HepG2 (cell line): ENCODE measurements at regions not wholly inside any gene's neighbourhood (a gene's known extent, or its start where the extent isn't known, plus 50 kb on each side); places are given as distances from the start of the nearest gene placed in this dataset.

Source experiments
- ATAC-seq: fragments of 200-7000 bp; cut with Tn5 transposase; 3 replicates; pipeline ENCODE4 v1.9.1; 2020; ENCODE audit warnings: mild to moderate bottlenecking, moderate library complexity
- BruUV-seq: library from RNA; stranded (reverse); fragments of 400-500 nt; replicated peaks from 2 replicates; lab custom pipeline; 2021; lab: Mats Ljungman, UMichigan
- CTCF ChIA-PET: fragments of 300-600 bp; formaldehyde crosslinking; extraction: SDS; loops from one replicate; lab custom pipeline; 2021; ENCODE audit warnings: low total read pairs, inconsistent platforms, low intra/inter-chr PET ratio; lab: Yijun Ruan, JAX
- POLR2A ChIA-PET: fragments of 350-600 bp; sonication (Branson Sonifier 250); formaldehyde crosslinking; loops from one replicate; lab custom pipeline; 2020; ENCODE audit warnings: antibody characterized with exemption, inconsistent platforms; lab: Yijun Ruan, JAX
- DNase-seq: peaks from one replicate; pipeline ENCODE4 v3.0.0-alpha.2; 2015; ENCODE audit warnings: low spot score
- FAIRE-seq: peaks from 3 replicates; lab custom pipeline; 2011; peaks lifted over from hg19 to GRCh38; lab: Jason Lieb, UNC
- H2AFZ ChIP-seq: one replicate; pipeline ENCODE4 v1.6.1; 2011; ENCODE audit warnings: low read length, inconsistent platforms
- H3K27ac ChIP-seq: fragments of 300-600 bp; 3 replicates; pipeline ENCODE4 v1.8.0; 2011; ENCODE audit warnings: mixed run types, mild to moderate bottlenecking, mixed read lengths, low read length, inconsistent platforms; ENCODE audit not compliant: insufficient read depth; ENCODE audit errors: extremely low read length
- H3K27me3 ChIP-seq, 2 experiments: fragments of 200-600 bp in 1 of 2; 2 replicates in 1 of 2; 3 replicates in 1 of 2; pipeline versions ENCODE4 v1.6.0 to v1.8.0; 2011; ENCODE audit warnings: low read length in 2 of 2, mild to moderate bottlenecking in 2 of 2, moderate library complexity in 2 of 2, inconsistent platforms in 1 of 2; ENCODE audit not compliant: insufficient read depth in 2 of 2, control insufficient read depth in 1 of 2
- H3K36me3 ChIP-seq, 2 experiments: fragments of 200-600 bp in 1 of 2; replicated peaks in 1 of 2; 2 replicates in 1 of 2; 3 replicates in 1 of 2; pipeline versions ENCODE4 v1.5.1 to v1.8.0; 2011; ENCODE audit warnings: low read length in 2 of 2, inconsistent platforms in 1 of 2; ENCODE audit not compliant: insufficient read depth in 2 of 2, control insufficient read depth in 1 of 2
- H3K4me1 ChIP-seq: 2 replicates; pipeline ENCODE4 v1.5.1; 2012; ENCODE audit warnings: low read length, inconsistent platforms; ENCODE audit not compliant: insufficient read depth
- H3K4me2 ChIP-seq: 2 replicates; pipeline ENCODE4 v1.6.0; 2011; ENCODE audit warnings: low read depth, low read length, inconsistent platforms
- H3K4me3 ChIP-seq, 3 experiments: fragments of 200-600 bp in 1 of 3; sonication (generic), shearing (Covaris generic) in 1 of 3; replicated peaks in 1 of 3; 2 replicates each; pipeline ENCODE4 v1.5.1; 2011 to 2016; ENCODE audit warnings: low read length in 3 of 3, inconsistent platforms in 2 of 3, low read depth in 2 of 3, mild to moderate bottlenecking in 2 of 3, control low read depth in 1 of 3, mixed read lengths in 1 of 3; ENCODE audit not compliant: insufficient read depth in 1 of 3
- H3K79me2 ChIP-seq: one replicate; pipeline ENCODE4 v1.6.1; 2011; ENCODE audit warnings: low read length, inconsistent platforms; ENCODE audit not compliant: insufficient read depth
- H3K9ac ChIP-seq: 2 replicates; pipeline ENCODE4 v1.6.0; 2011; ENCODE audit warnings: mild to moderate bottlenecking, low read depth, low read length, inconsistent platforms; ENCODE audit not compliant: insufficient read depth
- H3K9me3 ChIP-seq: 2 replicates; pipeline ENCODE4 v1.5.1; 2012; ENCODE audit warnings: mild to moderate bottlenecking, low read length
- H4K20me1 ChIP-seq: 2 replicates; pipeline ENCODE4 v1.6.0; 2011; ENCODE audit warnings: inconsistent platforms, mild to moderate bottlenecking, low read length, moderate library complexity; ENCODE audit not compliant: insufficient read depth
- ADNP ChIP-seq: sonication (generic); formaldehyde crosslinking; IDR thresholded peaks from 2 replicates; pipeline ENCODE4 v1.4.0; 2020; ENCODE audit warnings: missing genetic modification reagents
- FOXP1 ChIP-seq, 2 experiments: fragments of 450-650 bp in 1 of 2; IDR thresholded peaks; 2 replicates each; pipeline ENCODE4 v1.6.1; 2017 to 2018; ENCODE audit warnings: antibody characterized with exemption in 1 of 2
- KAT8 ChIP-seq: IDR thresholded peaks from 2 replicates; pipeline ENCODE4 v1.6.1; 2016; ENCODE audit warnings: missing genetic modification reagents, missing compliant biosample characterization
- SP4 ChIP-seq: sonication (generic); formaldehyde crosslinking; IDR thresholded peaks from 2 replicates; pipeline ENCODE4 v1.8.1; 2023; ENCODE audit warnings: mild to moderate bottlenecking, missing genetic modification reagents
- ZBTB34 ChIP-seq: sonication (generic); formaldehyde crosslinking; IDR thresholded peaks from 2 replicates; pipeline ENCODE4 v1.8.0; 2022; ENCODE audit warnings: mild to moderate bottlenecking, missing genetic modification reagents
- ZBTB49 ChIP-seq: sonication (generic); formaldehyde crosslinking; IDR thresholded peaks from 2 replicates; pipeline ENCODE4 v1.4.0; 2020; ENCODE audit warnings: missing genetic modification reagents, borderline replicate concordance
- ZSCAN12 ChIP-seq: sonication (generic); formaldehyde crosslinking; IDR thresholded peaks from 2 replicates; pipeline ENCODE4 v1.9.0; 2021; ENCODE audit warnings: mild to moderate bottlenecking, missing genetic modification reagents
- ZXDC ChIP-seq: sonication (generic); formaldehyde crosslinking; IDR thresholded peaks from 2 replicates; pipeline ENCODE4 v1.5.0; 2020; ENCODE audit warnings: mild to moderate bottlenecking, missing genetic modification reagents
- WGBS: methylation state at CpG from one replicate; pipeline ENCODE4 v1.1.6; 2017; ENCODE audit warnings: low lambda C conversion rate; 5-methylcytosine and 5-hydroxymethylcytosine counted together
- in situ Hi-C: cut with HindIII; loops from 2 replicates; pipeline ENCODE4 v1.10.0; 2017; ENCODE audit warnings: low pct_unique_long_range_greater_than_20kb; ENCODE audit not compliant: extremely low pct_ligation_motif_present
- intact Hi-C: fragments of 100-400 bp; cut with micrococcal nuclease; formaldehyde crosslinking; loops from one replicate; pipeline ENCODE4 v1.10.0; 2022; ENCODE audit not compliant: unreplicated experiment

GRCh38 chr21:16873596-16873995 is 639.2 kb upstream of the CXADR start (continued):
- TF ChIP-seq SP4 (CRISPR knock-in tag) (no peak), ZBTB49 (no peak), KAT8 (CRISPR knock-in tag) (no peak)

- ATAC-seq (no peak), FAIRE-seq (no peak), DNase-seq (no peak)
- intact Hi-C loops (no loop called here), in situ Hi-C loops (no loop called here)
- BruUV-seq, result no TSS peak
- H3K9ac ChIP-seq, result no peak overlapping the region
- POLR2A ChIA-PET, result no interaction called here
- no peak overlapping the region for H3K27ac ChIP-seq
- H3K9me3 ChIP-seq, result no peaks in the 10 kb centered on the region
- H3K27me3 ChIP-seq, result no peaks in the 10 kb centered on the region
- no peaks in the 10 kb centered on the region for H4K20me1 ChIP-seq
- WGBS, result 1% methylated on average over 3 of the region's 3 CpGs
- CTCF ChIA-PET, result no interaction called here
- H3K36me3 ChIP-seq, result no peaks in the 10 kb centered on the region
- no peaks in the 10 kb centered on the region for H3K4me1 ChIP-seq
- no peak overlapping the region for H3K4me2 ChIP-seq
- no peak overlapping the region for H2AFZ ChIP-seq
- TF ChIP-seq ADNP, result no peak
- TF ChIP-seq ZBTB34 (CRISPR knock-in tag), result no peak
- no peak for TF ChIP-seq ZSCAN12 (CRISPR knock-in tag)
- TF ChIP-seq FOXP1 (IDR thresholded peaks at IDR 0.05), result no peak
- no peak for TF ChIP-seq FOXP1 (CRISPR knock-in tag; IDR thresholded peaks at IDR 0.05)
- TF ChIP-seq ZXDC (CRISPR knock-in tag), result no peak
- H3K4me3 ChIP-seq, result no peak overlapping the region
- H3K79me2 ChIP-seq, result no peaks in the 10 kb centered on the region
These were observed 633.4 kb upstream of the CXADR start for GRCh38 chr21:16879479-16879878.
